HL-60 (cell line): ENCODE measurements at regions not wholly inside any gene's neighbourhood (a gene's known extent, or its start where the extent isn't known, plus 50 kb on each side); places are given as distances from the start of the nearest gene placed in this dataset.

Source experiments
- GABPA ChIP-seq: IDR thresholded peaks from 2 replicates; pipeline ENCODE4 v1.6.1; 2012; ENCODE audit warnings: low read depth
- TF ChIP-seq, protein P1 (sequence below): IDR thresholded peaks from one replicate; pipeline ENCODE4 v1.5.1; 2011; ENCODE audit warnings: low read length, control low read depth, inconsistent platforms; ENCODE audit not compliant: insufficient read depth
- TF ChIP-seq, protein P2 (sequence below): IDR thresholded peaks from 2 replicates; pipeline ENCODE4 v1.6.1; 2012; ENCODE audit warnings: low read depth; ENCODE audit not compliant: insufficient replicate concordance

DNA sequence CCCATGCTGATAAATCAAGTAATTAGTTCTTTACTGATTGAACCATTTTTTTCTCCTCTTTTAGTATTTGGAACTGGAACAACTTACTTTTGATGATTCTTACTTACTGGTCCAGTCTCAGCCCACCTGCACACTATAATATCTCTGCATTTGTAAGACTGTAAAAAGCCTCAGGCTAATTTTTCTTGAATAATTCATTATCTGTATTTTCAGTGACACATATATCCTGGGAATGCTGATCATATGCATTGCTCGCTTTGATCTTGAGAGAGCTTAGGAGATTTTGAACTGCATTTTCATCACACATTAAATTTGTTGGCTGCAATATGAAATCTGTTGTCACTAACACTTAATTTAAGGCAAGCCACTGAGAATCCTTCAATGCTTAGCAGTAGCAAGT is 760.6 kb downstream of the EDEM1 start:
- TF ChIP-seq, protein P1, sequence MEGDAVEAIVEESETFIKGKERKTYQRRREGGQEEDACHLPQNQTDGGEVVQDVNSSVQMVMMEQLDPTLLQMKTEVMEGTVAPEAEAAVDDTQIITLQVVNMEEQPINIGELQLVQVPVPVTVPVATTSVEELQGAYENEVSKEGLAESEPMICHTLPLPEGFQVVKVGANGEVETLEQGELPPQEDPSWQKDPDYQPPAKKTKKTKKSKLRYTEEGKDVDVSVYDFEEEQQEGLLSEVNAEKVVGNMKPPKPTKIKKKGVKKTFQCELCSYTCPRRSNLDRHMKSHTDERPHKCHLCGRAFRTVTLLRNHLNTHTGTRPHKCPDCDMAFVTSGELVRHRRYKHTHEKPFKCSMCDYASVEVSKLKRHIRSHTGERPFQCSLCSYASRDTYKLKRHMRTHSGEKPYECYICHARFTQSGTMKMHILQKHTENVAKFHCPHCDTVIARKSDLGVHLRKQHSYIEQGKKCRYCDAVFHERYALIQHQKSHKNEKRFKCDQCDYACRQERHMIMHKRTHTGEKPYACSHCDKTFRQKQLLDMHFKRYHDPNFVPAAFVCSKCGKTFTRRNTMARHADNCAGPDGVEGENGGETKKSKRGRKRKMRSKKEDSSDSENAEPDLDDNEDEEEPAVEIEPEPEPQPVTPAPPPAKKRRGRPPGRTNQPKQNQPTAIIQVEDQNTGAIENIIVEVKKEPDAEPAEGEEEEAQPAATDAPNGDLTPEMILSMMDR, result no peak
- TF ChIP-seq GABPA, result no peak
- TF ChIP-seq, protein P2, sequence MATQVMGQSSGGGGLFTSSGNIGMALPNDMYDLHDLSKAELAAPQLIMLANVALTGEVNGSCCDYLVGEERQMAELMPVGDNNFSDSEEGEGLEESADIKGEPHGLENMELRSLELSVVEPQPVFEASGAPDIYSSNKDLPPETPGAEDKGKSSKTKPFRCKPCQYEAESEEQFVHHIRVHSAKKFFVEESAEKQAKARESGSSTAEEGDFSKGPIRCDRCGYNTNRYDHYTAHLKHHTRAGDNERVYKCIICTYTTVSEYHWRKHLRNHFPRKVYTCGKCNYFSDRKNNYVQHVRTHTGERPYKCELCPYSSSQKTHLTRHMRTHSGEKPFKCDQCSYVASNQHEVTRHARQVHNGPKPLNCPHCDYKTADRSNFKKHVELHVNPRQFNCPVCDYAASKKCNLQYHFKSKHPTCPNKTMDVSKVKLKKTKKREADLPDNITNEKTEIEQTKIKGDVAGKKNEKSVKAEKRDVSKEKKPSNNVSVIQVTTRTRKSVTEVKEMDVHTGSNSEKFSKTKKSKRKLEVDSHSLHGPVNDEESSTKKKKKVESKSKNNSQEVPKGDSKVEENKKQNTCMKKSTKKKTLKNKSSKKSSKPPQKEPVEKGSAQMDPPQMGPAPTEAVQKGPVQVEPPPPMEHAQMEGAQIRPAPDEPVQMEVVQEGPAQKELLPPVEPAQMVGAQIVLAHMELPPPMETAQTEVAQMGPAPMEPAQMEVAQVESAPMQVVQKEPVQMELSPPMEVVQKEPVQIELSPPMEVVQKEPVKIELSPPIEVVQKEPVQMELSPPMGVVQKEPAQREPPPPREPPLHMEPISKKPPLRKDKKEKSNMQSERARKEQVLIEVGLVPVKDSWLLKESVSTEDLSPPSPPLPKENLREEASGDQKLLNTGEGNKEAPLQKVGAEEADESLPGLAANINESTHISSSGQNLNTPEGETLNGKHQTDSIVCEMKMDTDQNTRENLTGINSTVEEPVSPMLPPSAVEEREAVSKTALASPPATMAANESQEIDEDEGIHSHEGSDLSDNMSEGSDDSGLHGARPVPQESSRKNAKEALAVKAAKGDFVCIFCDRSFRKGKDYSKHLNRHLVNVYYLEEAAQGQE, result no peak
